ENCODE measurements at regions not wholly inside any gene's neighbourhood (a gene's known extent, or its start where the extent isn't known, plus 50 kb on each side); places are given as distances from the start of the nearest gene placed in this dataset.

- Histone ChIP-seq H3K36me3 (no peaks in the 10 kb centered on the region), H3K27ac (no peak overlapping the region), H3K9me3 (replicated peaks) (no peaks in the 10 kb centered on the region), H3K4me3 (no peak overlapping the region), H3K27me3 (replicated peaks) (no peaks in the 10 kb centered on the region), H3K4me1 (replicated peaks) (no peaks in the 10 kb centered on the region)
- DNase-seq (ENCODE audit: low read depth in 1 of 2, low spot score in 2 of 2), result no peak
These were observed 181.8 kb downstream of the RAD51AP2 start for GRCh38 chr2:17336458-17336857.

- Histone ChIP-seq H3K4me1 (replicated peaks) (no peaks in the 10 kb centered on the region), H3K4me3 (no peak overlapping the region), H3K27me3 (replicated peaks) (no peaks in the 10 kb centered on the region), H3K9me3 (replicated peaks) (no peaks in the 10 kb centered on the region), H3K36me3 (no peaks in the 10 kb centered on the region), H3K27ac (no peak overlapping the region)
- DNase-seq (ENCODE audit: low read depth in 1 of 2, low spot score in 2 of 2), result no peak
These were observed 183.9 kb downstream of the RAD51AP2 start for GRCh38 chr2:17334300-17334699.

GRCh38 chr2:17331636-17332035 lies 186.6 kb downstream of the RAD51AP2 start:
- no peaks in the 10 kb centered on the region for H3K9me3 ChIP-seq (replicated peaks)
- H3K36me3 ChIP-seq, result no peaks in the 10 kb centered on the region
- no peak overlapping the region for H3K4me3 ChIP-seq
- no peaks in the 10 kb centered on the region for H3K4me1 ChIP-seq (replicated peaks)
- no peak for DNase-seq (ENCODE audit: low read depth in 1 of 2, low spot score in 2 of 2)
- no peaks in the 10 kb centered on the region for H3K27me3 ChIP-seq (replicated peaks)
- no peak overlapping the region for H3K27ac ChIP-seq

GRCh38 chr2:17328161-17328560 lies 190.1 kb downstream of the RAD51AP2 start:
- Histone ChIP-seq H3K36me3 (no peaks in the 10 kb centered on the region), H3K9me3 (replicated peaks) (no peaks in the 10 kb centered on the region), H3K4me3 (no peak overlapping the region), H3K4me1 (replicated peaks) (no peaks in the 10 kb centered on the region), H3K27me3 (replicated peaks) (no peaks in the 10 kb centered on the region), H3K27ac (no peak overlapping the region)
- DNase-seq (ENCODE audit: low read depth in 1 of 2, low spot score in 2 of 2), result no peak

GRCh38 chr2:17327649-17328048 lies 190.6 kb downstream of the RAD51AP2 start:
- DNase-seq (ENCODE audit: low read depth in 1 of 2, low spot score in 2 of 2), result no peak
- no peaks in the 10 kb centered on the region for H3K4me1 ChIP-seq (replicated peaks)
- no peaks in the 10 kb centered on the region for H3K9me3 ChIP-seq (replicated peaks)
- H3K36me3 ChIP-seq, result no peaks in the 10 kb centered on the region
- H3K27me3 ChIP-seq (replicated peaks), result no peaks in the 10 kb centered on the region
- H3K27ac ChIP-seq, result no peak overlapping the region
- H3K4me3 ChIP-seq, result no peak overlapping the region

- Histone ChIP-seq H3K27me3 (replicated peaks) (no peaks in the 10 kb centered on the region), H3K36me3 (no peaks in the 10 kb centered on the region), H3K9me3 (replicated peaks) (no peaks in the 10 kb centered on the region), H3K4me1 (replicated peaks) (no peaks in the 10 kb centered on the region), H3K4me3 (no peak overlapping the region), H3K27ac (no peak overlapping the region)
- DNase-seq (ENCODE audit: low read depth in 1 of 2, low spot score in 2 of 2), result no peak
These were observed 191.5 kb downstream of the RAD51AP2 start for GRCh38 chr2:17326717-17327116.

DNA sequence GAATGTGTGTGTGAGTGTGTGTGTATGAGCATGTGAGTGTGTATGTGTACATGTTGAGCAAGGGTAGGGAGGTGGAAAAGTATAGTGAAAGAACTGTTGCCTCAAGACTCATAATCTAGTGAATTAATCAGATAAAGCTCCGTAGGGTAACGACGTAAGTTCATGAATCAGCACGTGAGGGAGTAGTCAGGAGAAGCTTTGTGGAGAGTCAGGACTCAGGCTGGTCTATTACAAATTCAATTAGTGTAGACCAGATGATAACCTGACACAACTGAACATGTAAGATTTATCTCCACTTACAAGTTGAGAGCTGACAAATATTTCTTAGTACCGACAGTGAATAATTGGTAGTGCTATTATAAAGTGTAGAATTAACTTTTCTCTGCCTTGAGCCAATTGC lies 194.5 kb downstream of the RAD51AP2 start:
- DNase-seq (ENCODE audit: low read depth in 1 of 2, low spot score in 2 of 2), result no peak
- Histone ChIP-seq H3K9me3 (replicated peaks) (no peaks in the 10 kb centered on the region), H3K4me1 (replicated peaks) (no peaks in the 10 kb centered on the region), H3K36me3 (no peaks in the 10 kb centered on the region), H3K27ac (no peak overlapping the region), H3K27me3 (replicated peaks) (no peaks in the 10 kb centered on the region), H3K4me3 (no peak overlapping the region)

DNA sequence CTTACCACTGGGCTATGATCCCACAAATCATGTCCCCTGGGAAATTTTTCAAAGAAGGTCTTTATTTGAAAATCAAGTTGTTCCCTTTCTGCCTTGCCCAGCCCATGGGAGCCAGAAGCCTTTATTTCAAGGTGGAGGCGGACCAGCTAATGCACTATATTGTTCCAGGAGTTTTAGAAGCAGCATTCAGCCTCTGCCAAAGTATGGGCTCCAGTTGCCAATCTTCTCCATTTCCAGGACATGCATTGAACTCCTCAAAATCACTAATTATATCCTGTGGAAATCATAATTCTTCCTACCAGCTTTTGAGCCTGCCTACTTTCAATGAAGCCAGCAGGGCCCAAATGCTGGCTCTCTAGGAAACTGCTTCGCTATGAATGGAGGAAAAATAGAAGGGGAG lies 195.8 kb downstream of the RAD51AP2 start:
- Histone ChIP-seq H3K4me1 (replicated peaks) (no peaks in the 10 kb centered on the region), H3K36me3 (no peaks in the 10 kb centered on the region), H3K4me3 (no peak overlapping the region), H3K27me3 (replicated peaks) (no peaks in the 10 kb centered on the region), H3K9me3 (replicated peaks) (no peaks in the 10 kb centered on the region), H3K27ac (no peak overlapping the region)
- no peak for DNase-seq (ENCODE audit: low read depth in 1 of 2, low spot score in 2 of 2)

- DNase-seq (ENCODE audit: low read depth in 1 of 2, low spot score in 2 of 2), result no peak
- Histone ChIP-seq H3K27me3 (replicated peaks) (no peaks in the 10 kb centered on the region), H3K36me3 (no peaks in the 10 kb centered on the region), H3K4me1 (replicated peaks) (no peaks in the 10 kb centered on the region), H3K9me3 (replicated peaks) (no peaks in the 10 kb centered on the region), H3K4me3 (no peak overlapping the region), H3K27ac (no peak overlapping the region)
These were observed 199.2 kb downstream of the RAD51AP2 start for GRCh38 chr2:17319090-17319489.

DNA sequence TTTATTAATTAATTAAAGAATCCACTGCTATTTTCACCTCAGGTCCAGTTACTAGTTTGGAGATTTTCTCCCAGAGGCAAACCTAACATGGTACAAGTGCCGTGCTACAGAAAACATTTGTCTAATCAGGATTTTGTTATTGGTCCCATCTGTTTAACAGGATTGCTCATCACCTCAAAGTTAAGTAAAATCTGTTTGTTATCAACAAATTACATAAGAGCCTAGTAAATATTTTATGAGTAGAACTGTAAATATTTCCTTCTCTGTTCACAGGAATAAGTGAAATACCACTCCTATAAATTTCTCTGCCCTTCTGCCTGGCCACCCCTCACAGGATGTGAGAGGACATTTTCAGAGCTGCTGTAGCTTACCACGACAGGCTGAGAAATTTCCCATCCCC lies 200.2 kb downstream of the RAD51AP2 start:
- DNase-seq (ENCODE audit: low read depth in 1 of 2, low spot score in 2 of 2), result no peak
- no peaks in the 10 kb centered on the region for H3K27me3 ChIP-seq (replicated peaks)

DNA sequence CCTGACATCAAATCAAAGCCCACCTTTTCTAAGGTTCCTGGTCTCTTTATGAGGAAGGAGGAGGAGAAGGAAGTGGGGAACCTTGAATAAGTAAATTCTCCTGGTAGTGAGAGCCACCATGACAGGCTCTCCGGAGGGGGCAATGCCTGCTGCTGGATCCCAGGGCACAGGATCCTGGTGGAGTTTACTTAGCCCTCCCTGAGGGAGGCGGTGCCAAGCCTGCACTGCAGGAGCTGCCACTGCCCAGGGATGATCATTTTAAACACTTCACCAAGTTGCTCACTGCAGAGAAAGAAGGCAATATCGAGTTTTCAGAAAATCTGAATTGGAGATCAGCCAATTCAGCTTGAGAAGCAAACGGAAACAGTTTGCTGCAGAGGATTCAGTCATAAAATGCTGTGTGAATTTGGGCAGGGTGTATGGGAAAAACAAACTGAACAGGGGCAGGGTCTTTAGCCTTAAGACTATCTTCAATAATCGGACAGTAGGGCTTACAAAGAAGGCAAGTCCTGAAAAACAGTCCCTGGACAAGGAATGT lies 200.7 kb downstream of the RAD51AP2 start:
- Histone ChIP-seq H3K4me3 (no peak overlapping the region), H3K36me3 (no peaks in the 10 kb centered on the region), H3K4me1 (replicated peaks) (no peaks in the 10 kb centered on the region), H3K9me3 (replicated peaks) (no peaks in the 10 kb centered on the region), H3K27me3 (replicated peaks) (no peaks in the 10 kb centered on the region), H3K27ac (no peak overlapping the region)
- no peak for DNase-seq (ENCODE audit: low read depth in 1 of 2, low spot score in 2 of 2)

More for the DNA sequence above, 200.2 kb downstream of the RAD51AP2 start:
- H3K9me3 ChIP-seq (replicated peaks), result no peaks in the 10 kb centered on the region
- no peaks in the 10 kb centered on the region for H3K4me1 ChIP-seq (replicated peaks)
- H3K4me3 ChIP-seq, result no peak overlapping the region
- no peaks in the 10 kb centered on the region for H3K36me3 ChIP-seq
- no peak overlapping the region for H3K27ac ChIP-seq

GRCh38 chr2:17313261-17313660 lies 205.0 kb downstream of the RAD51AP2 start:
- no peak overlapping the region for H3K27ac ChIP-seq
- no peak overlapping the region for H3K4me3 ChIP-seq
- no peaks in the 10 kb centered on the region for H3K27me3 ChIP-seq (replicated peaks)
- DNase-seq (ENCODE audit: low read depth in 1 of 2, low spot score in 2 of 2), result no peak
- no peaks in the 10 kb centered on the region for H3K9me3 ChIP-seq (replicated peaks)
- H3K4me1 ChIP-seq (replicated peaks), result no peaks in the 10 kb centered on the region
- H3K36me3 ChIP-seq, result no peaks in the 10 kb centered on the region

DNA sequence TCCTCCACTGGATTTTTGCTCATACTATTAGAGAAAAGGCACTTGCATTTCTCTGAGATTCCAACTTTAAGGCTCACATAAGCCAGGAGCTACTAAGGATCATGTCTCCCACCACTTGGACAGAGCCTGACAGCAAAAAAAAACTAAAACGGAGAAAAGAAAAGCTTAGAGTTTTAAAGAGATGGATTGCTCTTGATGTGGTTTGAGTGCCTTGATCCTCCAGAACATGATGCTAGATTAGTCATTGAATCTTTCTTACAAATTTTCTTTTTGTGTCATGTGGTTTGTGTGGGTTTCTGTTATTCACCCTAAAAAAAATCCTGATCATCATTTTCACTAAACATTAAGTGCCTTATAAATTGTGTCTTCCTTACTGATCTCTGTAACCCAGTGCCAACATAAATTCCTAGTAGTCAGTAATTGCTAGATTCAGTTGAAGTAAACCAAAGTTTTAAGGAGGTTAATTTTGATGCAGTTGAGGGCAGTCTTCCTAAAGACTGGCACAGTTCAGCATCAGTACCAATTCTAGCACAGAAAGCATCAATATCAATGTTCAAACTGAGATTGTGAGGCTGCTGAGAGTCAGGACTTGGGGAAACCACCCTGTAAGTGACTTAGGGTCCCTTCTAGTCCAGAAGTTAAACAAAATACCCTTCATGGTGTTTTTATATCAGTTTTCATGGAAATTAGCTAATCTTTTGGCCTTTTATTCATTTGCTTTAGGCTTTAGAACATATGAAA lies 206.3 kb downstream of the RAD51AP2 start:
- Histone ChIP-seq H3K4me1 (replicated peaks) (no peaks in the 10 kb centered on the region), H3K36me3 (no peaks in the 10 kb centered on the region), H3K9me3 (replicated peaks) (no peaks in the 10 kb centered on the region), H3K4me3 (no peak overlapping the region), H3K27ac (no peak overlapping the region), H3K27me3 (replicated peaks) (no peaks in the 10 kb centered on the region)
- no peak for DNase-seq (ENCODE audit: low read depth in 1 of 2, low spot score in 2 of 2)

GRCh38 chr2:17311106-17311619 lies 207.1 kb downstream of the RAD51AP2 start:
- Histone ChIP-seq H3K4me1 (replicated peaks) (no peaks in the 10 kb centered on the region), H3K27ac (no peak overlapping the region), H3K36me3 (no peaks in the 10 kb centered on the region), H3K4me3 (no peak overlapping the region), H3K9me3 (replicated peaks) (no peaks in the 10 kb centered on the region), H3K27me3 (replicated peaks) (no peaks in the 10 kb centered on the region)
- no peak for DNase-seq (ENCODE audit: low read depth in 1 of 2, low spot score in 2 of 2)
